LNCAP (cell line): ENCODE measurements at regions not wholly inside any gene's neighbourhood (a gene's known extent, or its start where the extent isn't known, plus 50 kb on each side); places are given as distances from the start of the nearest gene placed in this dataset.

Source experiments
- TF ChIP-seq, protein P1 (sequence below): fragments of 450-650 bp; IDR thresholded peaks from 2 replicates; pipeline ENCODE4 v1.5.1; 2017; ENCODE audit warnings: mild to moderate bottlenecking

DNA sequence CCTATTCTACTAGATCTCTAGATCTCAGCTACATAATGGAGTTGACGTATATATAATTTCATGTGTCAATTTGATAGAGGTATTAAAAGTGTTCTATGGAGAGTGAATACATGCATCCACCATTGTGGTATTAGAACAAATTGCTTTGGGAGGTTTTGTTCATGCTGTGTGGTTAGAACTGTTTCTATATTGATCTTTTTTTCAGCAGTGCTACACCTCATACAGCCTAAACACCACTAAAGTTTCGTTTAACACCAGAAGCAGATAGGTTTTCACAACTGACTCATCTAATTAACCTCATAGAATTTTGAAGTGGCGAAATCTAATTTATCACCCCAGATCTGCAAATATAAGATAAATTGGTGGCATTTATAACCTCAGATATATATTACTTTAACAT is 269.4 kb upstream of the SEMA6A start:
- TF ChIP-seq, protein P1, sequence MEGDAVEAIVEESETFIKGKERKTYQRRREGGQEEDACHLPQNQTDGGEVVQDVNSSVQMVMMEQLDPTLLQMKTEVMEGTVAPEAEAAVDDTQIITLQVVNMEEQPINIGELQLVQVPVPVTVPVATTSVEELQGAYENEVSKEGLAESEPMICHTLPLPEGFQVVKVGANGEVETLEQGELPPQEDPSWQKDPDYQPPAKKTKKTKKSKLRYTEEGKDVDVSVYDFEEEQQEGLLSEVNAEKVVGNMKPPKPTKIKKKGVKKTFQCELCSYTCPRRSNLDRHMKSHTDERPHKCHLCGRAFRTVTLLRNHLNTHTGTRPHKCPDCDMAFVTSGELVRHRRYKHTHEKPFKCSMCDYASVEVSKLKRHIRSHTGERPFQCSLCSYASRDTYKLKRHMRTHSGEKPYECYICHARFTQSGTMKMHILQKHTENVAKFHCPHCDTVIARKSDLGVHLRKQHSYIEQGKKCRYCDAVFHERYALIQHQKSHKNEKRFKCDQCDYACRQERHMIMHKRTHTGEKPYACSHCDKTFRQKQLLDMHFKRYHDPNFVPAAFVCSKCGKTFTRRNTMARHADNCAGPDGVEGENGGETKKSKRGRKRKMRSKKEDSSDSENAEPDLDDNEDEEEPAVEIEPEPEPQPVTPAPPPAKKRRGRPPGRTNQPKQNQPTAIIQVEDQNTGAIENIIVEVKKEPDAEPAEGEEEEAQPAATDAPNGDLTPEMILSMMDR: no peak

GRCh38 chr5:116842514-116842961 is 267.9 kb upstream of the SEMA6A start:
- TF ChIP-seq, protein P1: no peak

DNA sequence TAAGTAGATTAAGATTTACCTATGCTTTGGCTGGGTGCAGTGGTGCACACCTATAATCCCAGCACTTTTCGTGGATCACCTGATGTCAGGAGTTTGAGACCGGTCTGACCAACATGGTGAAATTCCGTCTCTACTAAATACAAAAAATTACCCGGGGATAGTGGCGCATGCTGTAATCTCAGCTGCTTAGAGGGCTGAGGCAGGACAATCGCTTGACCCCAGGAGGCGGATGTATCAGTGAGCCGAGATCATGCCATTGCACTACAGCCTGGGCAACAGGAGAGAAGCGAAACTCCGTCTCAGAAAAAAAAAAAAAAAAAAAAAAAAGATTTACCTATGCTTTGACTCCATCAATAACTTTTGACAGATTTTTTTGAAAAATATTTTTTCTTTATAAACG is 267.1 kb upstream of the SEMA6A start:
- TF ChIP-seq, protein P1: no peak

- TF ChIP-seq, protein P1: no peak
Measured at GRCh38 chr5:116838011-116838536, 263.5 kb upstream of the SEMA6A start.

GRCh38 chr5:116834796-116835515 is 260.3 kb upstream of the SEMA6A start:
- TF ChIP-seq, protein P1: no peak

GRCh38 chr5:116830079-116830478 is 255.5 kb upstream of the SEMA6A start:
- TF ChIP-seq, protein P1: no peak

DNA sequence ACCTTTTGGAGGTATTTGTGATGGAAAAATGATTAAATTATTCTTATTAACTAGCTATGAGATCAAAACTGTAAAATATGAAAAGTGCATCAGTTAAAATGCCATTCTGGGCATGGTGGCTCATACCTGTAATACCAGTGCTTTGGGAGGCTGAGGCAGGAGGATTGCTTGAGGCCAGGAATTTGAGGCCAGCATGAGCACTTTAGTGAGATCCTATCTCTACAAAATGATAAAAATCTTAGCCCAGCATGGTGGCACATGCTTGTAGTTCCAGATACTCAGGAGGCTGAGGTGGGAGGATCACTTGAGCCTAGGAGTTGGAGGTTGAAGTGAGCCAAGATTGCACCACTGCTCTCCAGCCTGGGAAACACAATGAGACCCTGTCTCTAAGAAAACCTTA is 252.5 kb upstream of the SEMA6A start:
- TF ChIP-seq, protein P1: no peak

GRCh38 chr5:116825486-116825885 is 250.9 kb upstream of the SEMA6A start:
- TF ChIP-seq, protein P1: no peak
